ENCODE measurements at regions not wholly inside any gene's neighbourhood (a gene's known extent, or its start where the extent isn't known, plus 50 kb on each side); places are given as distances from the start of the nearest gene placed in this dataset.

DNA sequence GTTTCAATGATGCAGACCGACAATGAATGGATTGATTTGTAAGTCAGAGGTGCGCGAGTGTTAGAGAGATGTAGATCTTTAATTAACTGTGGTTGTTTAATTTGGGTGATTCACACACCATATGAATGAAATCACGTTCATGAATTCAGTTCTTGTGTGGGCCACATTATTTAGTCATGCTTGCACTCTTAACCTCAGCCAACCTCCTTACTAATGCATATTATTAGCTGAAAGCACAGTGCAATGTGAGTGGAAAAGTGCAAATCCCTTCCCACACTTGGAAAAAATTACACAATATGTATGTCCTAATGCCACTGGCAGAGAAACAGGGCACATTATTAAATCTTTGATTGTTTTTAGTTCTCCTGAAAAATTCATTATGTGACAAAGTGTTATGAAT, 512.5 kb downstream of the BCKDHB start (continued):
- TF ChIP-seq PHF8 (conservative IDR thresholded peaks at IDR 0.05; ENCODE audit: low read depth, low read length) (no peak), HDAC6 (IDR thresholded peaks at IDR 0.05; ENCODE audit: low read depth, low read length) (no peak), POU5F1 (IDR thresholded peaks at IDR 0.05; ENCODE audit: low read depth, low read length) (no peak), TAF1 (IDR thresholded peaks at IDR 0.05; ENCODE audit: low read depth, low read length) (no peak), ZNF274 (IDR thresholded peaks at IDR 0.05; ENCODE audit: borderline replicate concordance, extremely low read depth, low read length) (no peak)
- TF ChIP-seq, protein P1, sequence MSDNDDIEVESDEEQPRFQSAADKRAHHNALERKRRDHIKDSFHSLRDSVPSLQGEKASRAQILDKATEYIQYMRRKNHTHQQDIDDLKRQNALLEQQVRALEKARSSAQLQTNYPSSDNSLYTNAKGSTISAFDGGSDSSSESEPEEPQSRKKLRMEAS (IDR thresholded peaks at IDR 0.05) = no peak

All from H1 (cell line).